Psoas muscle (tissue), 7 donors: ENCODE measurements at regions not wholly inside any gene's neighbourhood (a gene's known extent, or its start where the extent isn't known, plus 50 kb on each side); places are given as distances from the start of the nearest gene placed in this dataset.

Experiments used
- ATAC-seq, 4 donors: fragments of 200-7000 bp; cut with Tn5 transposase; one replicate each; pipeline ENCODE4 v1.9.1; 2020; ENCODE audit warnings: moderate library complexity in 3 of 4, mild to moderate bottlenecking in 2 of 4
- DNase-seq, 2 donors: peaks; one replicate each; pipeline ENCODE4 v3.0.0-alpha.2; 2020
- H3K27ac ChIP-seq: fragments of 200-600 bp; one replicate; pipeline ENCODE4 v1.8.0; 2022
- H3K27me3 ChIP-seq, 3 donors: fragments of 200-600 bp in 1 of 3; one replicate each; pipeline versions ENCODE4 v1.6.1 to v1.8.0; 2013 to 2022; ENCODE audit warnings: low read length in 2 of 3, mild to moderate bottlenecking in 2 of 3, moderate library complexity in 1 of 3; ENCODE audit not compliant: insufficient read depth in 3 of 3
- H3K36me3 ChIP-seq, 2 donors: fragments of 200-600 bp in 1 of 2; one replicate each; pipeline versions ENCODE4 v1.6.1 to v1.8.0; 2013 to 2022; ENCODE audit warnings: low read depth in 1 of 2, mild to moderate bottlenecking in 1 of 2, moderate library complexity in 1 of 2; ENCODE audit not compliant: insufficient read depth in 1 of 2
- H3K4me1 ChIP-seq: fragments of 200-600 bp; one replicate; pipeline ENCODE4 v1.8.0; 2022
- H3K4me3 ChIP-seq: fragments of 200-600 bp; one replicate; pipeline ENCODE4 v1.8.0; 2022; ENCODE audit warnings: mild to moderate bottlenecking
- H3K9me3 ChIP-seq: fragments of 200-600 bp; one replicate; pipeline ENCODE4 v1.8.0; 2022
- WGBS, 3 donors: extraction: QIAGEN DNeasy Blood & Tissue Kit; methylation state at CpG; one replicate each; pipeline versions ENCODE4 v1.1.6 to v1.1.7; 2013; 5-methylcytosine and 5-hydroxymethylcytosine counted together
- intact Hi-C, 2 donors: fragments of 100-400 bp; cut with DNase I; formaldehyde crosslinking; loops; one replicate each; pipeline versions ENCODE4 v1.11.0 to v1.14.2; 2022
- TF ChIP-seq, protein P1 (sequence below): fragments of 200-600 bp; IDR thresholded peaks from one replicate; pipeline ENCODE4 v1.8.0; 2022; ENCODE audit warnings: antibody characterized with exemption
- donor health status: healthy with polysubstance abuse.
- donor health status: DM: no; HTN: no; CAD: no; lungs with moderate emphysema.
- donor health status: Bipolar disorder and iron deficiency.
- donor health status: healthy.
- donor health status: DM: yes; HTN: yes; CAD: no.
- donor health status: DM: no; HTN: no; CAD: no.
- donor health status: DM: yes; HTN: yes; CAD: no.

DNA sequence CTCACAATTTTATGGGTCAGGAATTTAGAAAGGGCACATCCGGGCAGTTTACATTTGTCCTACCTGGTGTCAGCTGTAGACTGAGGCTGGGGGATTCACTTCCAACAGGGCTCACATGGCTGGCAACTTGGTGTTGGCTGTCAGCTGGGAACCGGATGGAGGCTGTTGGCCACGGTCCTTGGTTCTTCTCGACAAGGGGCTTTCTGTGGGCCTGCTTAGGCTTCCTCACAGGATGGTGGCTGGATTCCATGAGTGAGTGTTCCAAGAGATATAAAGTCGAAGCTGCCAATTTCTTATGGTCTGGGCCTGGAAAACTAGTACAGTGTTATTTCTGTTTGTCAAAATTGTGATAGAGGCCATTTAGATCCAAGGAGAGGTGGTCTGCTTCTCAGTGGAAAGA is 127.9 kb downstream of the PTCSC3 start:
- no peak for ATAC-seq
- intact Hi-C loops: no loop called here
- TF ChIP-seq, protein P1, sequence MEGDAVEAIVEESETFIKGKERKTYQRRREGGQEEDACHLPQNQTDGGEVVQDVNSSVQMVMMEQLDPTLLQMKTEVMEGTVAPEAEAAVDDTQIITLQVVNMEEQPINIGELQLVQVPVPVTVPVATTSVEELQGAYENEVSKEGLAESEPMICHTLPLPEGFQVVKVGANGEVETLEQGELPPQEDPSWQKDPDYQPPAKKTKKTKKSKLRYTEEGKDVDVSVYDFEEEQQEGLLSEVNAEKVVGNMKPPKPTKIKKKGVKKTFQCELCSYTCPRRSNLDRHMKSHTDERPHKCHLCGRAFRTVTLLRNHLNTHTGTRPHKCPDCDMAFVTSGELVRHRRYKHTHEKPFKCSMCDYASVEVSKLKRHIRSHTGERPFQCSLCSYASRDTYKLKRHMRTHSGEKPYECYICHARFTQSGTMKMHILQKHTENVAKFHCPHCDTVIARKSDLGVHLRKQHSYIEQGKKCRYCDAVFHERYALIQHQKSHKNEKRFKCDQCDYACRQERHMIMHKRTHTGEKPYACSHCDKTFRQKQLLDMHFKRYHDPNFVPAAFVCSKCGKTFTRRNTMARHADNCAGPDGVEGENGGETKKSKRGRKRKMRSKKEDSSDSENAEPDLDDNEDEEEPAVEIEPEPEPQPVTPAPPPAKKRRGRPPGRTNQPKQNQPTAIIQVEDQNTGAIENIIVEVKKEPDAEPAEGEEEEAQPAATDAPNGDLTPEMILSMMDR: no peak

GRCh38 chr14:36047912-36048311 is 128.6 kb downstream of the PTCSC3 start:
- Histone ChIP-seq H3K36me3 (no peaks in the 10 kb centered on the region), H3K9me3 (no peaks in the 10 kb centered on the region), H3K27ac (no peak overlapping the region), H3K27me3 (no peaks in the 10 kb centered on the region), H3K4me3 (no peak overlapping the region), H3K4me1 (no peaks in the 10 kb centered on the region)
- TF ChIP-seq, protein P1: no peak
- WGBS, 3 donors: 74 to 80% (median 78%) methylated on average over 4 of the region's 4 CpGs
- intact Hi-C loops: no loop called here
- ATAC-seq: no peak
- no peak for DNase-seq

More for the DNA sequence above, 127.9 kb downstream of the PTCSC3 start:
- Histone ChIP-seq H3K9me3 (no peaks in the 10 kb centered on the region), H3K27me3 (no peaks in the 10 kb centered on the region), H3K27ac (no peak overlapping the region), H3K4me1 (no peaks in the 10 kb centered on the region), H3K4me3 (no peak overlapping the region), H3K36me3 (no peaks in the 10 kb centered on the region)
- 44 to 49% (median 47%) methylated on average over 5 of the region's 5 CpGs for WGBS, 3 donors
- no peak for DNase-seq

GRCh38 chr14:36035675-36036074 is 140.8 kb downstream of the PTCSC3 start:
- H3K27me3 ChIP-seq: no peaks in the 10 kb centered on the region
- ATAC-seq (no peak), DNase-seq (no peak)
- no peaks in the 10 kb centered on the region for H3K9me3 ChIP-seq
- TF ChIP-seq, protein P1: no peak
- intact Hi-C loops: no loop called here
- H3K4me3 ChIP-seq: no peak overlapping the region
- H3K4me1 ChIP-seq: no peaks in the 10 kb centered on the region
- 85 to 87% (median 85%) methylated on average over 2 of the region's 2 CpGs for WGBS, 3 donors
- no peaks in the 10 kb centered on the region for H3K36me3 ChIP-seq
- no peak overlapping the region for H3K27ac ChIP-seq

DNA sequence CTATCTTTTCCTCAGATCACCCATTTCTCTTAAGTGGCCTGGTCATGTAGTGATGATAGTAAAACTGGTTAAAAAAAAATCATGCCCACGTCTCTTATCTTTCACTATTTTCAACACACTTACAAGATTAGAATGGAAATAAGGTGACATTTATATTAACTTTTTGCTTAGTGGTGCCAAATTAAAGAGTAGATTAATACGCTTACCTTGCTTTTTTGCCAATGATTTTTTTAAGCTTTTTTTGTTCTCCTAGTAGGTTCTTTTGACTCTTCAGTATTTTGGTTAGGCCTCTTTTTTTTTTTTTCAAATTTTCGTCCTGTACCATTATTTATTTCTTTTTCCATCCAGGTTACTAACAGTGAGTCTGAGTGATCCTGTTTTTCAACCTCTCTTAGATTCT is 147.9 kb downstream of the PTCSC3 start:
- no peaks in the 10 kb centered on the region for H3K4me1 ChIP-seq
- no peaks in the 10 kb centered on the region for H3K9me3 ChIP-seq
- intact Hi-C loops: no loop called here
- H3K27ac ChIP-seq: no peak overlapping the region
- TF ChIP-seq, protein P1: no peak
- ATAC-seq (no peak), DNase-seq (no peak)
- no peak overlapping the region for H3K4me3 ChIP-seq
- no peaks in the 10 kb centered on the region for H3K36me3 ChIP-seq
- no peaks in the 10 kb centered on the region for H3K27me3 ChIP-seq
- 77 to 86% (median 80%) methylated on average over 3 of the region's 3 CpGs for WGBS, 3 donors

- Histone ChIP-seq H3K4me1 (no peaks in the 10 kb centered on the region), H3K27ac (no peak overlapping the region), H3K4me3 (no peak overlapping the region), H3K9me3 (no peaks in the 10 kb centered on the region), H3K36me3 (no peaks in the 10 kb centered on the region), H3K27me3 (no peaks in the 10 kb centered on the region)
- intact Hi-C loops: no loop called here
- DNase-seq (no peak), ATAC-seq (no peak)
- WGBS, 3 donors: 79 to 93% (median 84%) methylated on average over 4 of the region's 4 CpGs
- TF ChIP-seq, protein P1: no peak
Measured at GRCh38 chr14:36028218-36028617, 148.3 kb downstream of the PTCSC3 start.
